Activated naive CD4-positive, alpha-beta T cell treated with Interleukin-2 at 50 U/mL for 16 hours (primary cell): ENCODE measurements at regions not wholly inside any gene's neighbourhood (a gene's known extent, or its start where the extent isn't known, plus 50 kb on each side); places are given as distances from the start of the nearest gene placed in this dataset.
A peak's percentile ranks its signal among the peaks of the same experiment; 100 is the strongest.
"Not testable (repeated sequence)": the region's sequence is repeated elsewhere in the genome, so short reads cannot be mapped to it uniquely, and the experiment has no call there.

ENCODE experiments used
- DNase-seq: peaks from one replicate; pipeline ENCODE4 v3.0.0-alpha.2; 2020

GRCh38 chr21:25531538-25532250 is 75.6 kb downstream of the MRPL39 start:
- DNase-seq = not testable (repeated sequence)

DNA sequence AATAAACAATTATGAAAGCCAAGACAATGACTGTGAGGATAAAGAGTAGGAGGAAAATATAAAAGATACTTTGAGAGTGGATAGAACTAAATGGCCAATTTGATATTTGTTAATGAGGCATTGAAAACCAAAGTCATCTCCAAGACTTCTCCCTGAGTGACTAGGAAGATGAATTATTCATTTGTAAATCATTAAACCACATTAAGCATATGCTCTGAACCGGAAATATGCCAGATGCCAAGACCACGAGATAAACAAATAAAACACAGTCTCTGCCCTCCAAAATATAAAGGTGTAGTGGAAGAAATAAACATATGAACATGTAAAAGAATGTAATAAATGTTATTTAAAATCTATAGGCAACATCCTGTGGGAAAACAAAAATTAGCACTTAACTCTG is 78.8 kb downstream of the MRPL39 start:
- no peak for DNase-seq

DNA sequence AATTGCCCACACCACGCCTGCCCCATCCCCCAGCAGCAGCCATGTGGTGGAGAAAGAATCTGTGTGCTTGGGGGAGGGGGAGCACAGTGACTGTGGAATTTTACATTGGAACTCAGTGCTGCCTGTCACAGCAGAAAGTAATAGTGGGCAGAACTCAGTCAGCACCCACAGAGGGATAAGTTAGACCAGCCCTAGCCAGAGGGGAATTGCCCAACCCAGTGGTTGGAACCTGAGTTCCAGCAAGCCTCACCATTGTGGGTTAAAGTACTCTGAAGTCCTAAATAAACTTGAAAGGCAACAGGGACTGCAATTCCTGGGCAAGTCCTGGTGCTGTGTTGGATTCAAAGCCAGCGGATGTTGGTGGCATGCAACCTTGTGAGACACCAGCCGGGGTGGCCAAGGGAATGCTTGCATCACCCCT is 88.8 kb downstream of the MRPL39 start:
- no peak for DNase-seq

GRCh38 chr21:25515484-25516405 is 91.5 kb downstream of the MRPL39 start:
- DNase-seq = no peak

DNA sequence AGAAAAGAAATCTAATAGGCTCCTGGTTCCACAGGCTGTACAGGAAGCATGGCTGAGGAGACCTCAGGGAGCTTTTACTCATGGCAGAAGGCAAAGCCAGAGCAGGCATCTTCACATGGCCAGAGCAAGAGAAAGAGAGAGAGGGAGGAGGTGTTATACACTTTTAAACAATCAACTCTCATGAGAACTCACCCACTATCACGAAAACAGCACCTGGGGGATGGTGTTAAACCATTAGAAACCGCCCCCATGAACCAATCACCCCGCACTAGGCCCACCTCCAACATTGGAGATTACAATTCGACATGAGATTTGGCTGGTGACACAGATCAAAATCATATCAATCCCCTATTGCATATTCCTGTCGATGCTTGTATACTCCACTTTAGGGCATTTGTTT is 93.5 kb downstream of the MRPL39 start:
- peak; percentile 57 for DNase-seq

DNA sequence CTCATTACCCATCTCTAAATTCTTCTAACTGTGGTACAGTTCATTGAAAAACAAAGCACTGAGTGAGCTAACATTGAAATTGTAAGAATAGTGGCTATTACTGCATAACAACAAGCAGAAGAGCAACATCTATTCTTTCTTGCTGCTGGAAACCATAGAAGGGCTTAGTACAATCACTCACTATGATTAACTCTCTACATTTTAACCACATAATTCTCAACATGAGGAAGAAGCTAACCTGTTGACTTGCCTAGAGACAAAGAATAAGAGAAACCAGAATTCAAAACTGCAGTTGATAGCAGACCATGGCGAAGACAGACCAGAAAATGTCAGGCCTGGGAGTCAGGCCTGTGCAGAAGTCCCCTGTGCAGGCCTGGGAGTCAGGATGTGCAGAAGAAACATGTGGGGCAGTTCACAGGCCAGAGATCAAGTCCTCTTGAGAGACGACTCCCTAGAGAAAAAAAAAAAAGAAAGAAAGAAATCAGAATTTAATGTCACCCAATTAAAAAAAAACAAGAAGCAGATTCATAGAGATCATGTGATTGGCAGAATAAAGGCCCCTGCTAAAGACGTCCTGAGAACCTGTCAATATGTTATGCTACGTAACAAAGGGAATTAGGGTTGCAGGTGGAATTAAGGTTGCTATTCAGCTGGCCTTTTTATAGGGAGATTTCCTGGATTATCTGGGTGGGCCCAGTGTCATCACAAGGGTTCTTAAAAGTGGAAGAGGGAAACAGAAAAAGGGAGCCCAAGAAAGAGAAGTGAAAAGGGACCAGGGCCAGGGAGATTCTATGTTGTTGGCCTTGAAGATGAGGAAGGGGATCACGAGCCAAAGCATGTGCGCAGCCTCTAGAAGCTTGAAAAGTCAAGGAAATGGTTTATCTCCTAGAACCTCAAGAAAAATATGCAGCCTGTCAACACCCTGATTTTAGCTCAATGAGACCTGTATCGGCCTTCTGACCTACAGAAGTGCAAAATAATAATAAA is 94.9 kb downstream of the MRPL39 start:
- peak; percentile 9 for DNase-seq

- DNase-seq = no peak
Measured at GRCh38 chr21:25509862-25510261, 97.4 kb downstream of the MRPL39 start.

DNA sequence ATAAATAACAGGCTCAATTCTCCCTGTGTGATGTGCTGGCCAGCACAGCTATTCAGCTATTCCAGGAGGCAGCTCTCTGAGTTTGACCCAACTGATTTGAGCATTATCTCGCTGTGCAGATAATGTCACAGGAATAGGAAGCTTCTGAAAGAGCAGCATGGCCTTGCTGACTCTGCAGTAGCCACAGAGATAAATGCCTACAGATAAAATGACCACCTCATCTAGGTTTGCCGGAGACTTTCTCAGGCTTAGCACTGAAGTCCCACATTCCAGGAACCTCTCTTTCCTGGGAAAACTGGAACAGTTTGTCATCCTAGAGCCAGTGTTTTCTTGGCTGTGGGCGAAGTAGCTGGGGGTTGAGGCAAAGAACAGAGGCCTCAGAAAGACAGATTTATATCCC is 98.9 kb downstream of the MRPL39 start:
- DNase-seq = no peak

- no peak for DNase-seq
Measured at GRCh38 chr21:25507522-25507921, 99.8 kb downstream of the MRPL39 start.

- no peak for DNase-seq
Measured at GRCh38 chr21:25506887-25507286, 100.4 kb downstream of the MRPL39 start.

DNA sequence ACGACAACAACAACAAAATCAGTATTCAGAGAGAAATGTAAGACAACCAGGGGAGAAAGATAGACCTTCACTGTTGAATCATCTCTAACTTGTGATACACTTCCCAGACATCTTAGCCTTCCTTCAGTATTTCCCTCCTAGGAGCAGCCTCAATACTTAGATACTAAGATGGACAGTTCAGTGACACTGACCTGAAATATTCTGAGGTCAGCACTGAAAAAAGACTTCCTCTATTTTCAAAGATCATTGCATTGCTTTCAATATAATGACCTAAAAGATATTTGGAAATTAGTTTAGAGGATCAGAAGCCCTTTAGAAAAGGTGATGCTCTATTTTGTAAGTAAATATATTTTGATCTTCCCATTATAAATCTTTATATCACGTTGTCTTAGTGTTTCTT is 101.0 kb downstream of the MRPL39 start:
- no peak for DNase-seq

GRCh38 chr21:25503981-25504380 is 103.3 kb downstream of the MRPL39 start:
- no peak for DNase-seq

- peak; percentile 66 for DNase-seq
Measured at GRCh38 chr21:25501996-25502665, 105.2 kb downstream of the MRPL39 start.

GRCh38 chr21:25501462-25501861 is 105.8 kb downstream of the MRPL39 start:
- peak; percentile 17 for DNase-seq

DNA sequence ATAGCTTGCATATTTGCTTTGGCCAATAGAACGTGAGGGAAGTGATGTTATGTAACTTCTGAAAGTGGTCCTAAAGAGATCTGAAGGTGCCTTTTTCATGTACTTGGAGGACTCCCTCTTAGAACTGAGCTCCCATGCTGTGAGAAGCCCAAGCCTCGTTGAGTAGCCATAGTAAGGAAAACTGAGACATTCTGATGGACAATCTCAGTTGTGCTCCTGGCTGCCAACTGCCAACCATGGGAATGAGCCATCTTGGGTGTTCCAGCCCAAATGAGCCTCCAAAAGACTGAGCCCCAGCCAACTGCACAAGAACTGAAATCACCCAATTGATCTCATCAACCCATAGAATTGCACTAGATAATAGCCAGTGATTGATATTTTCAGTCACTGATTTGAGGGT is 106.7 kb downstream of the MRPL39 start:
- DNase-seq = no peak

GRCh38 chr21:25496825-25497482 is 110.3 kb downstream of the MRPL39 start:
- DNase-seq = no peak

- DNase-seq = no peak
Measured at GRCh38 chr21:25494804-25495203, 112.5 kb downstream of the MRPL39 start.

GRCh38 chr21:25493722-25494121 is 113.6 kb downstream of the MRPL39 start:
- DNase-seq = no peak

- no peak for DNase-seq
Measured at GRCh38 chr21:25491267-25491666, 116.0 kb downstream of the MRPL39 start.

DNA sequence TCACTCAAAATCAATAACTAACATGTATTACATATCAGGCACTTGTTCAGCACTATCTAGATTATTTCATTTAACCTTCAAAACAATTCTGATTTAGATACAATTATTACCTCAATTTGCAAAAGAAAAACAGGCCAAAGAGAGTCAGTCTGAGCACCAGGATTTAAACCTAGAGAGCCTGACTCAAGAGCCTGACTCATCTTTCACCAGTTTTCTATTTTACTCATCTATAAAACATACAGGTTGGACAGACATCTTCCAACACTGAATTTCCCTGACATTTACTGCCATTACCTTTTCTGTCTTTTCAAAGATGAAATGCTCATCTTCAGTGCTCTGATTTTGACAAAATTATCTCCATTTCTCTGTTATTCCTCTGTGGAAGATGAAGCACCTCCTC is 116.5 kb downstream of the MRPL39 start:
- no peak for DNase-seq

DNA sequence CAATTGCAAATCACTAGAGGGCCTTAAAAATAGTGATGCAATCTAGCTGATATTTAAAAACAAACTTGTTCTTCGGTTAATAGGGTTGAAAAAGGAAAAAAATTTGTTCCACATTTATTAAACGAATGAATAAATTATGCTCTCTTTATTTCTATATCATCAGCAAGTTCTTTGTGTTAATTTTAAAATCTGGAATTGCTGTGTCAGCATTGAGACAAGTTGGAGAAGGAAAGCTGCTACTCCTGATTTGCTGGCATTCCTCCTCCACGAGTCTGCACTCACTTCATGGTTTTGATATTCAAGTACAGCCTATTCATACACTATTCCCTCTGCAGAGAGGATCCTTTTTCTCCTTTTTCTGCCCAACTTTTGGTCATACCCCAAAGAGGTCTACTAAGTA is 117.6 kb downstream of the MRPL39 start:
- no peak for DNase-seq
